Gastroesophageal sphincter (tissue), 4 donors: ENCODE measurements at regions not wholly inside any gene's neighbourhood (a gene's known extent, or its start where the extent isn't known, plus 50 kb on each side); places are given as distances from the start of the nearest gene placed in this dataset.

Experiments
- ATAC-seq: fragments of 150-250 bp; one replicate; pipeline ENCODE4 v1.9.1; 2016; ENCODE audit warnings: mild to moderate bottlenecking, moderate library complexity
- H3K27ac ChIP-seq, 4 donors: fragments of 200-600 bp; sonication (generic) in 3 of 4; 1 replicate in 3 of 4; 2 replicates in 1 of 4; pipeline ENCODE4 v1.5.1; 2016 to 2019
- H3K27me3 ChIP-seq: fragments of 200-600 bp; sonication (generic); one replicate; pipeline ENCODE4 v1.5.1; 2019
- H3K36me3 ChIP-seq, 2 donors: fragments of 200-600 bp; sonication (generic); one replicate each; pipeline ENCODE4 v1.5.1; 2019; ENCODE audit warnings: control low read depth in 1 of 2
- H3K4me1 ChIP-seq, 3 donors: fragments of 200-600 bp; sonication (generic); 1 replicate in 2 of 3; 2 replicates in 1 of 3; pipeline ENCODE4 v1.5.1; 2016 to 2019; ENCODE audit warnings: control low read depth in 2 of 3
- H3K4me3 ChIP-seq, 2 donors: fragments of 200-600 bp; sonication (generic); one replicate each; pipeline ENCODE4 v1.5.1; 2019; ENCODE audit warnings: mild to moderate bottlenecking in 1 of 2, moderate library complexity in 1 of 2
- H3K9me3 ChIP-seq, 3 donors: fragments of 200-600 bp; sonication (generic); one replicate each; pipeline ENCODE4 v1.5.1; 2017 to 2019; ENCODE audit warnings: control low read depth in 2 of 3
- CTCF ChIP-seq, 4 experiments: fragments of 200-600 bp in 2 of 4; fragments of 450-650 bp in 2 of 4; sonication (generic) in 1 of 4; IDR thresholded peaks; one replicate each; pipeline ENCODE4 v1.5.1; 2017 to 2019; ENCODE audit warnings: antibody characterized with exemption in 4 of 4, mild to moderate bottlenecking in 2 of 4, moderate library complexity in 2 of 4
- EP300 ChIP-seq: sonication (generic); formaldehyde crosslinking; IDR thresholded peaks from one replicate; pipeline ENCODE4 v1.6.1; 2017; ENCODE audit warnings: antibody characterized with exemption, mild to moderate bottlenecking
- POLR2A ChIP-seq, 2 donors: fragments of 450-650 bp; IDR thresholded peaks; one replicate each; pipeline ENCODE4 v1.6.1; 2017; ENCODE audit warnings: antibody characterized with exemption in 2 of 2, mild to moderate bottlenecking in 2 of 2, moderate library complexity in 1 of 2
- POLR2AphosphoS5 ChIP-seq: sonication (generic); formaldehyde crosslinking; IDR thresholded peaks from one replicate; pipeline ENCODE4 v1.6.1; 2017; ENCODE audit warnings: antibody characterized with exemption
- WGBS, 2 donors: methylation state at CpG; one replicate each; pipeline ENCODE4 v1.1.5; 2018; ENCODE audit warnings: low coverage in 1 of 2; 5-methylcytosine and 5-hydroxymethylcytosine counted together

- H3K4me3 ChIP-seq = no peak overlapping the region
- H3K27ac ChIP-seq = no peak overlapping the region
- H3K4me1 ChIP-seq = no peaks in the 10 kb centered on the region
- H3K36me3 ChIP-seq = no peaks in the 10 kb centered on the region
- no peaks in the 10 kb centered on the region for H3K27me3 ChIP-seq
- no peak for ATAC-seq
- WGBS, 2 donors = 83 to 86% methylated on average over 2 to 3 of the region's 3 CpGs
- no peak for TF ChIP-seq POLR2AphosphoS5
- no peak for TF ChIP-seq POLR2A (IDR thresholded peaks at IDR 0.05)
- TF ChIP-seq CTCF (IDR thresholded peaks at IDR 0.05) = no peak
- TF ChIP-seq EP300 = no peak
- no peaks in the 10 kb centered on the region for H3K9me3 ChIP-seq
These were observed 276.0 kb downstream of the GPATCH2 start for GRCh38 chr1:217354895-217355294.

- TF ChIP-seq EP300 = no peak
- no peak for TF ChIP-seq POLR2AphosphoS5
- no peak for TF ChIP-seq CTCF (IDR thresholded peaks at IDR 0.05)
- TF ChIP-seq POLR2A (IDR thresholded peaks at IDR 0.05) = no peak
- H3K4me1 ChIP-seq = no peaks in the 10 kb centered on the region
- H3K27me3 ChIP-seq = no peaks in the 10 kb centered on the region
- H3K36me3 ChIP-seq = no peaks in the 10 kb centered on the region
- no peak for ATAC-seq
- no peaks in the 10 kb centered on the region for H3K9me3 ChIP-seq
- no peak overlapping the region for H3K4me3 ChIP-seq
- WGBS, 2 donors = 78 to 80% methylated on average over 6 to 7 of the region's 7 CpGs
- no peak overlapping the region for H3K27ac ChIP-seq
These were observed 281.8 kb downstream of the GPATCH2 start for GRCh38 chr1:217348960-217349664.

- ATAC-seq = no peak
- Histone ChIP-seq H3K36me3 (no peaks in the 10 kb centered on the region), H3K4me3 (no peak overlapping the region), H3K27ac (no peak overlapping the region), H3K4me1 (no peaks in the 10 kb centered on the region), H3K27me3 (no peaks in the 10 kb centered on the region), H3K9me3 (no peaks in the 10 kb centered on the region)
- 46 to 63% methylated on average over 1 of the region's 1 CpG for WGBS, 2 donors
- TF ChIP-seq POLR2A (IDR thresholded peaks at IDR 0.05) (no peak), POLR2AphosphoS5 (no peak), EP300 (no peak), CTCF (IDR thresholded peaks at IDR 0.05) (no peak)
These were observed 286.2 kb downstream of the GPATCH2 start for GRCh38 chr1:217344712-217345111.

- TF ChIP-seq POLR2AphosphoS5 = no peak
- no peak for TF ChIP-seq CTCF (IDR thresholded peaks at IDR 0.05)
- TF ChIP-seq POLR2A (IDR thresholded peaks at IDR 0.05) = no peak
- no peak for TF ChIP-seq EP300
- no peaks in the 10 kb centered on the region for H3K9me3 ChIP-seq
- no peak overlapping the region for H3K27ac ChIP-seq
- H3K27me3 ChIP-seq = no peaks in the 10 kb centered on the region
- no peaks in the 10 kb centered on the region for H3K4me1 ChIP-seq
- WGBS, 2 donors = 69 to 76% methylated on average over 2 to 5 of the region's 8 CpGs
- no peak overlapping the region for H3K4me3 ChIP-seq
- H3K36me3 ChIP-seq = no peaks in the 10 kb centered on the region
- no peak for ATAC-seq
These were observed 287.0 kb downstream of the GPATCH2 start for GRCh38 chr1:217343907-217344306.

GRCh38 chr1:217342105-217342504 lies 288.8 kb downstream of the GPATCH2 start:
- H3K4me1 ChIP-seq = no peaks in the 10 kb centered on the region
- no peak for ATAC-seq
- H3K36me3 ChIP-seq = no peaks in the 10 kb centered on the region
- H3K9me3 ChIP-seq = no peaks in the 10 kb centered on the region
- TF ChIP-seq EP300 (no peak), POLR2A (IDR thresholded peaks at IDR 0.05) (no peak), POLR2AphosphoS5 (no peak), CTCF (IDR thresholded peaks at IDR 0.05) (no peak)
- H3K27me3 ChIP-seq = no peaks in the 10 kb centered on the region
- no peak overlapping the region for H3K27ac ChIP-seq
- no peak overlapping the region for H3K4me3 ChIP-seq
